Breast epithelium (tissue), 3 donors: ENCODE measurements at regions not wholly inside any gene's neighbourhood (a gene's known extent, or its start where the extent isn't known, plus 50 kb on each side); places are given as distances from the start of the nearest gene placed in this dataset.

Experiments used
- CTCF ChIP-seq, 3 donors: fragments of 450-650 bp; IDR thresholded peaks; one replicate each; pipeline ENCODE4 v1.5.1; 2016 to 2017; ENCODE audit warnings: antibody characterized with exemption in 3 of 3, mild to moderate bottlenecking in 3 of 3, moderate library complexity in 3 of 3
- POLR2A ChIP-seq: fragments of 450-650 bp; IDR thresholded peaks from one replicate; pipeline ENCODE4 v1.6.1; 2016; ENCODE audit warnings: antibody characterized with exemption, mild to moderate bottlenecking, moderate library complexity
- POLR2AphosphoS5 ChIP-seq, 3 donors: sonication (generic); formaldehyde crosslinking; IDR thresholded peaks; one replicate each; pipeline ENCODE4 v1.6.1; 2017; ENCODE audit warnings: antibody characterized with exemption in 3 of 3

- TF ChIP-seq CTCF (IDR thresholded peaks at IDR 0.05) = no peak
- TF ChIP-seq POLR2A = no peak
- TF ChIP-seq POLR2AphosphoS5 (IDR thresholded peaks at IDR 0.05) = no peak
Observed at GRCh38 chr13:54637366-54637765, 1608.8 kb downstream of the OLFM4 start.
